HCT116 (cell line): ENCODE measurements at regions not wholly inside any gene's neighbourhood (a gene's known extent, or its start where the extent isn't known, plus 50 kb on each side); places are given as distances from the start of the nearest gene placed in this dataset.

Experiments
- ATAC-seq: fragments of 200-7000 bp; cut with Tn5 transposase; 2 replicates; pipeline ENCODE4 v1.9.1; 2020; ENCODE audit warnings: mild to moderate bottlenecking, moderate library complexity
- BruUV-seq: library from RNA; stranded (reverse); fragments of 400-500 nt; replicated peaks from 2 replicates; lab custom pipeline; 2021; lab: Mats Ljungman, UMichigan
- CTCF ChIA-PET: fragments of 300-600 bp; sonication (Branson Sonifier 250); formaldehyde crosslinking; loops from one replicate; lab custom pipeline; 2021; ENCODE audit warnings: antibody characterized with exemption; lab: Charles Lee
- POLR2A ChIA-PET: fragments of 300-600, 350-600 bp; sonication (Branson Sonifier 250); formaldehyde crosslinking; loops from one replicate; lab custom pipeline; 2021; ENCODE audit warnings: antibody characterized with exemption; lab: Charles Lee
- RAD21 ChIA-PET, 2 experiments: fragments of 300-600 bp; sonication (Branson Sonifier 250); formaldehyde crosslinking; loops; one replicate each; lab custom pipeline; 2023; ENCODE audit warnings: low total read pairs in 2 of 2; ENCODE audit not compliant: uncharacterized antibody in 2 of 2, unreplicated experiment in 2 of 2, low non-redundant PET in 1 of 2; lab: Charles Lee
- DNase-seq: peaks from one replicate; pipeline ENCODE4 v3.0.0-alpha.2; 2010; ENCODE audit warnings: low read depth, low spot score
- H2AFZ ChIP-seq: fragments of 200-600 bp; shearing (Covaris generic), sonication (generic); 2 replicates; pipeline ENCODE4 v1.6.1; 2017; ENCODE audit warnings: low read depth, mixed run types, mixed read lengths, antibody characterized with exemption, low read length; ENCODE audit not compliant: poor library complexity, severe bottlenecking
- H3K27ac ChIP-seq: 2 replicates; pipeline ENCODE4 v1.5.1; 2012; ENCODE audit warnings: low read depth, low read length
- H3K27me3 ChIP-seq: fragments of 200-600 bp; sonication (generic); 2 replicates; pipeline ENCODE4 v1.6.1; 2016; ENCODE audit warnings: mixed run types, low read length, mixed read lengths; ENCODE audit not compliant: insufficient read depth
- H3K36me3 ChIP-seq, 2 experiments: fragments of 200-500 bp in 1 of 2; fragments of 200-600 bp in 1 of 2; sonication (Bioruptor generic) in 1 of 2; sonication (generic) in 1 of 2; 2 replicates each; pipeline versions ENCODE4 v1.5.1 to v1.6.1; 2014 to 2016; ENCODE audit warnings: low read length in 2 of 2, inconsistent platforms in 1 of 2, mixed read lengths in 1 of 2, mixed run types in 1 of 2; ENCODE audit not compliant: insufficient read depth in 2 of 2, control insufficient read depth in 1 of 2
- H3K4me1 ChIP-seq, 2 experiments: fragments of 200-600 bp in 1 of 2; sonication (generic) in 1 of 2; 2 replicates each; pipeline versions ENCODE4 v1.5.1 to v1.6.1; 2012 to 2017; ENCODE audit warnings: low read length in 2 of 2, inconsistent platforms in 1 of 2, mild to moderate bottlenecking in 1 of 2, mixed read lengths in 1 of 2, mixed run types in 1 of 2, moderate library complexity in 1 of 2; ENCODE audit not compliant: insufficient read depth in 2 of 2, control insufficient read depth in 1 of 2
- H3K4me2 ChIP-seq: fragments of 200-600 bp; sonication (generic); 2 replicates; pipeline ENCODE4 v1.6.1; 2017; ENCODE audit warnings: mixed run types, low read length, mixed read lengths
- H3K4me3 ChIP-seq, 2 experiments: fragments of 200-600 bp in 1 of 2; sonication (generic) in 1 of 2; replicated peaks in 1 of 2; 2 replicates each; pipeline ENCODE4 v1.5.1; 2011 to 2016; ENCODE audit warnings: low read length in 2 of 2, control low read depth in 1 of 2, low read depth in 1 of 2, mild to moderate bottlenecking in 1 of 2, mixed read lengths in 1 of 2, mixed run types in 1 of 2
- H3K79me2 ChIP-seq: fragments of 200-600 bp; sonication (generic); 2 replicates; pipeline ENCODE4 v1.6.1; 2017; ENCODE audit warnings: mild to moderate bottlenecking, mixed run types, low read length, moderate library complexity, mixed read lengths; ENCODE audit not compliant: insufficient read depth
- H3K9ac ChIP-seq: fragments of 200-600 bp; sonication (generic); 2 replicates; pipeline ENCODE4 v1.6.1; 2016; ENCODE audit warnings: low read length, mixed read lengths
- H3K9me2 ChIP-seq: fragments of 200-600 bp; sonication (generic), shearing (Covaris generic); 2 replicates; pipeline ENCODE4 v1.6.1; 2017; ENCODE audit warnings: mixed run types, mild to moderate bottlenecking, moderate library complexity; ENCODE audit not compliant: insufficient read depth
- H3K9me3 ChIP-seq, 2 experiments: fragments of 200-500 bp in 1 of 2; fragments of 200-600 bp in 1 of 2; sonication (Bioruptor generic) in 1 of 2; sonication (generic) in 1 of 2; 2 replicates each; pipeline ENCODE4 v1.6.1; 2014 to 2017; ENCODE audit warnings: low read length in 2 of 2, mixed read lengths in 2 of 2, inconsistent platforms in 1 of 2, low read depth in 1 of 2, mild to moderate bottlenecking in 1 of 2, mixed run types in 1 of 2, moderate library complexity in 1 of 2; ENCODE audit not compliant: control insufficient read depth in 1 of 2, insufficient read depth in 1 of 2
- H4K20me1 ChIP-seq: fragments of 200-600 bp; sonication (generic), shearing (Covaris generic); 2 replicates; pipeline ENCODE4 v1.6.1; 2017; ENCODE audit warnings: mixed run types, mild to moderate bottlenecking, moderate library complexity; ENCODE audit not compliant: insufficient read depth
- CBX3 ChIP-seq: IDR thresholded peaks from 2 replicates; pipeline ENCODE4 v1.6.1; 2012; ENCODE audit warnings: low read depth
- CEBPB ChIP-seq: IDR thresholded peaks from 2 replicates; pipeline ENCODE4 v1.6.1; 2012; ENCODE audit warnings: low read depth
- ELF1 ChIP-seq: IDR thresholded peaks from 2 replicates; pipeline ENCODE4 v1.6.1; 2012; ENCODE audit warnings: low read depth, borderline replicate concordance
- EZH2 ChIP-seq: fragments of 200-600 bp; sonication (generic); IDR thresholded peaks from 2 replicates; pipeline ENCODE4 v1.6.1; 2017; ENCODE audit warnings: antibody characterized with exemption, mixed run types
- FOSL1 ChIP-seq: IDR thresholded peaks from 2 replicates; pipeline ENCODE4 v1.6.1; 2012; ENCODE audit warnings: low read depth
- JUND ChIP-seq: IDR thresholded peaks from 2 replicates; pipeline ENCODE4 v1.6.1; 2012
- POLR2A ChIP-seq: IDR thresholded peaks from 2 replicates; pipeline ENCODE4 v1.7.0; 2011; ENCODE audit warnings: borderline replicate concordance; ENCODE audit not compliant: insufficient read depth, insufficient read length; ENCODE audit errors: extremely low read depth
- POLR2AphosphoS5 ChIP-seq: IDR thresholded peaks from 2 replicates; pipeline ENCODE4 v1.6.1; 2011; ENCODE audit warnings: mild to moderate bottlenecking, low read depth, low read length, moderate library complexity
- RAD21 ChIP-seq: IDR thresholded peaks from 2 replicates; pipeline ENCODE4 v1.6.1; 2012; ENCODE audit warnings: low read depth, mild to moderate bottlenecking
- SIN3A ChIP-seq: IDR thresholded peaks from 2 replicates; pipeline ENCODE4 v1.6.1; 2012; ENCODE audit warnings: low read depth
- SP1 ChIP-seq: IDR thresholded peaks from 2 replicates; pipeline ENCODE4 v1.6.1; 2012; ENCODE audit warnings: low read depth
- SRF ChIP-seq: IDR thresholded peaks from 2 replicates; pipeline ENCODE4 v1.6.1; 2012; ENCODE audit warnings: low read depth
- TCF7L2 ChIP-seq: IDR thresholded peaks from 2 replicates; pipeline ENCODE4 v1.7.0; 2011; ENCODE audit warnings: borderline replicate concordance, inconsistent platforms; ENCODE audit not compliant: insufficient read depth, insufficient read length; ENCODE audit errors: extremely low read depth
- YY1 ChIP-seq: IDR thresholded peaks from 2 replicates; pipeline ENCODE4 v1.6.1; 2011; ENCODE audit warnings: low read length, low read depth, moderate library complexity, mild to moderate bottlenecking; ENCODE audit not compliant: insufficient replicate concordance; ENCODE audit errors: extremely low read depth
- ZFX ChIP-seq: fragments of 450-650 bp; IDR thresholded peaks from 2 replicates; pipeline ENCODE4 v1.6.1; 2017
- ZNF274 ChIP-seq: fragments of 200-500 bp; sonication (Bioruptor generic); IDR thresholded peaks from 2 replicates; pipeline ENCODE4 v1.6.1; 2014; ENCODE audit warnings: mild to moderate bottlenecking, low read depth, low read length, inconsistent platforms
- intact Hi-C: fragments of 100-400 bp; cut with micrococcal nuclease; formaldehyde crosslinking; loops from 2 replicates; pipeline ENCODE4 v1.10.0; 2022
- TF ChIP-seq, protein P1 (sequence below), 3 experiments: fragments of 200-600 bp in 1 of 3; sonication (generic) in 1 of 3; IDR thresholded peaks in 2 of 3; conservative IDR thresholded peaks in 1 of 3; 2 replicates each; pipeline ENCODE4 v1.5.1; 2012 to 2017; ENCODE audit warnings: low read depth in 2 of 3, low read length in 2 of 3, antibody characterized with exemption in 1 of 3, borderline replicate concordance in 1 of 3, control low read depth in 1 of 3, mild to moderate bottlenecking in 1 of 3, mixed read lengths in 1 of 3, mixed run types in 1 of 3, moderate library complexity in 1 of 3; ENCODE audit not compliant: insufficient read depth in 1 of 3
- TF ChIP-seq, protein P2 (sequence below): IDR thresholded peaks from 2 replicates; pipeline ENCODE4 v1.6.1; 2012
- TF ChIP-seq, protein P3 (sequence below): IDR thresholded peaks from 2 replicates; pipeline ENCODE4 v1.6.1; 2012
- TF ChIP-seq, protein P4 (sequence below): IDR thresholded peaks from 2 replicates; pipeline ENCODE4 v1.6.1; 2012; ENCODE audit warnings: low read depth

DNA sequence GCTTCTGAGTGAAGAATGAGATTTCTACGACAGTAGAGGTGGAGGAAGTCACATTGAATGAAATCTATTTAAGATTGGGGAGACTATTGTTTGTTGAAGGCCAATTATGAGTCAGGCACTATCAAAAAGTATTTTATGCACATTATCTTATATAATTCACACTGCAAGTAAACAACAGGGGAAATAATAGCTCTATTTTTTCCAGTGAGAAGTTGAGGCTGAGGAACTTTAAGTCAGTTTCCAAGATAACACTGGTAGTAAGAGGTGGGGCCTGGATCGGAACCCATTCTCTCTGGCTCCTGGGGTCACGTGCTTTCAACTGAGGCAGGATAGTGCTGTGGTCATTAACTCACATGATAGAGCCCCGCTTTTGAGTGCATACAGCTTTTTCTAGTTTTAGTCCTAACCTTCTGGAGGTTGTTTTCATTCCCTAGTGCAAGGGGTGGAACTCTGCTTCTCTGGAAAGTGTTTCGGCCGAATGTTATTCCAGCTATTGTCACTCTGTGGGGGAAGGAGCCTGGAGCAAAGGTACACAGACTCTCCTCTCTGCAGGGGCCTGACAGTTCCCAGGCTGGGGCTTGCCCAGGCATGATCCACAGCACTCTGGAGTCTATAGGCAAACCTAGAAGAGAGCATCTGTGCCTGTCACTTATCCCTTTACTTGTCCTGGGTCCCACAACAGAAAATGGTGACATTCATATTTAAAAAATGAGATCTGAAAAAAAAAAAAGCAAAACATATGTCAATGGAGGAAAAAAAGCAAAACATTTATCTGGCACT lies 352.4 kb upstream of the ACTBL2 start:
- intact Hi-C loops = no loop called here
- Histone ChIP-seq H3K79me2 (no peaks in the 10 kb centered on the region), H3K4me3 (no peak overlapping the region), H3K4me1 (peaks cover 35 to 66% of the 10 kb centered on the region in 2 experiments), H3K36me3 (no peaks in the 10 kb centered on the region), H3K9me3 (no peaks in the 10 kb centered on the region), H3K27ac (peak overlapping the region; percentile 56), H3K27me3 (no peaks in the 10 kb centered on the region), H3K9ac (peak overlapping the region; percentile 21; the same call in 1 of the 2 replicates), H3K9me2 (no peaks in the 10 kb centered on the region), H3K4me2 (peak overlapping the region; percentile 34), H4K20me1 (no peaks in the 10 kb centered on the region), H2AFZ (peak overlapping the region; percentile 42)
- DNase-seq (no peak), ATAC-seq (peak; percentile 72)
- CTCF ChIA-PET = no interaction called here
- RAD21 ChIA-PET = no interaction called here
- no TSS peak for BruUV-seq
- POLR2A ChIA-PET = interaction anchor here (2.0 kb wide), 1 partner anchor 11 kb away, joined by 4 read pairs; no protein-coding TSS in a partner anchor
- TF ChIP-seq FOSL1 (no peak), YY1 (no peak), SRF (no peak), CEBPB (no peak), SIN3A (no peak), RAD21 (no peak), JUND (no peak), TCF7L2 (no peak), POLR2AphosphoS5 (no peak), ELF1 (no peak), SP1 (no peak), ZNF274 (no peak), ZFX (no peak), CBX3 (no peak), POLR2A (no peak), EZH2 (no peak)
- TF ChIP-seq, protein P1, sequence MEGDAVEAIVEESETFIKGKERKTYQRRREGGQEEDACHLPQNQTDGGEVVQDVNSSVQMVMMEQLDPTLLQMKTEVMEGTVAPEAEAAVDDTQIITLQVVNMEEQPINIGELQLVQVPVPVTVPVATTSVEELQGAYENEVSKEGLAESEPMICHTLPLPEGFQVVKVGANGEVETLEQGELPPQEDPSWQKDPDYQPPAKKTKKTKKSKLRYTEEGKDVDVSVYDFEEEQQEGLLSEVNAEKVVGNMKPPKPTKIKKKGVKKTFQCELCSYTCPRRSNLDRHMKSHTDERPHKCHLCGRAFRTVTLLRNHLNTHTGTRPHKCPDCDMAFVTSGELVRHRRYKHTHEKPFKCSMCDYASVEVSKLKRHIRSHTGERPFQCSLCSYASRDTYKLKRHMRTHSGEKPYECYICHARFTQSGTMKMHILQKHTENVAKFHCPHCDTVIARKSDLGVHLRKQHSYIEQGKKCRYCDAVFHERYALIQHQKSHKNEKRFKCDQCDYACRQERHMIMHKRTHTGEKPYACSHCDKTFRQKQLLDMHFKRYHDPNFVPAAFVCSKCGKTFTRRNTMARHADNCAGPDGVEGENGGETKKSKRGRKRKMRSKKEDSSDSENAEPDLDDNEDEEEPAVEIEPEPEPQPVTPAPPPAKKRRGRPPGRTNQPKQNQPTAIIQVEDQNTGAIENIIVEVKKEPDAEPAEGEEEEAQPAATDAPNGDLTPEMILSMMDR (IDR thresholded peaks at IDR 0.05 in 2 of 3, conservative IDR thresholded peaks at IDR 0.05 in 1 of 3; ENCODE audit: borderline replicate concordance in 1 of 3, insufficient read depth in 1 of 3, low read depth in 2 of 3, low read length in 2 of 3) = no peak
- TF ChIP-seq, protein P2, sequence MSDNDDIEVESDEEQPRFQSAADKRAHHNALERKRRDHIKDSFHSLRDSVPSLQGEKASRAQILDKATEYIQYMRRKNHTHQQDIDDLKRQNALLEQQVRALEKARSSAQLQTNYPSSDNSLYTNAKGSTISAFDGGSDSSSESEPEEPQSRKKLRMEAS = no peak
- TF ChIP-seq, protein P3, sequence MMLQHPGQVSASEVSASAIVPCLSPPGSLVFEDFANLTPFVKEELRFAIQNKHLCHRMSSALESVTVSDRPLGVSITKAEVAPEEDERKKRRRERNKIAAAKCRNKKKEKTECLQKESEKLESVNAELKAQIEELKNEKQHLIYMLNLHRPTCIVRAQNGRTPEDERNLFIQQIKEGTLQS = no peak
- TF ChIP-seq, protein P4, sequence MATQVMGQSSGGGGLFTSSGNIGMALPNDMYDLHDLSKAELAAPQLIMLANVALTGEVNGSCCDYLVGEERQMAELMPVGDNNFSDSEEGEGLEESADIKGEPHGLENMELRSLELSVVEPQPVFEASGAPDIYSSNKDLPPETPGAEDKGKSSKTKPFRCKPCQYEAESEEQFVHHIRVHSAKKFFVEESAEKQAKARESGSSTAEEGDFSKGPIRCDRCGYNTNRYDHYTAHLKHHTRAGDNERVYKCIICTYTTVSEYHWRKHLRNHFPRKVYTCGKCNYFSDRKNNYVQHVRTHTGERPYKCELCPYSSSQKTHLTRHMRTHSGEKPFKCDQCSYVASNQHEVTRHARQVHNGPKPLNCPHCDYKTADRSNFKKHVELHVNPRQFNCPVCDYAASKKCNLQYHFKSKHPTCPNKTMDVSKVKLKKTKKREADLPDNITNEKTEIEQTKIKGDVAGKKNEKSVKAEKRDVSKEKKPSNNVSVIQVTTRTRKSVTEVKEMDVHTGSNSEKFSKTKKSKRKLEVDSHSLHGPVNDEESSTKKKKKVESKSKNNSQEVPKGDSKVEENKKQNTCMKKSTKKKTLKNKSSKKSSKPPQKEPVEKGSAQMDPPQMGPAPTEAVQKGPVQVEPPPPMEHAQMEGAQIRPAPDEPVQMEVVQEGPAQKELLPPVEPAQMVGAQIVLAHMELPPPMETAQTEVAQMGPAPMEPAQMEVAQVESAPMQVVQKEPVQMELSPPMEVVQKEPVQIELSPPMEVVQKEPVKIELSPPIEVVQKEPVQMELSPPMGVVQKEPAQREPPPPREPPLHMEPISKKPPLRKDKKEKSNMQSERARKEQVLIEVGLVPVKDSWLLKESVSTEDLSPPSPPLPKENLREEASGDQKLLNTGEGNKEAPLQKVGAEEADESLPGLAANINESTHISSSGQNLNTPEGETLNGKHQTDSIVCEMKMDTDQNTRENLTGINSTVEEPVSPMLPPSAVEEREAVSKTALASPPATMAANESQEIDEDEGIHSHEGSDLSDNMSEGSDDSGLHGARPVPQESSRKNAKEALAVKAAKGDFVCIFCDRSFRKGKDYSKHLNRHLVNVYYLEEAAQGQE = no peak
- TF ChIP-seq, all 23 proteins: peak for 0
